ENCODE measurements at regions not wholly inside any gene's neighbourhood (a gene's known extent, or its start where the extent isn't known, plus 50 kb on each side); places are given as distances from the start of the nearest gene placed in this dataset.
A peak's percentile ranks its signal among the peaks of the same experiment; 100 is the strongest.

DNA sequence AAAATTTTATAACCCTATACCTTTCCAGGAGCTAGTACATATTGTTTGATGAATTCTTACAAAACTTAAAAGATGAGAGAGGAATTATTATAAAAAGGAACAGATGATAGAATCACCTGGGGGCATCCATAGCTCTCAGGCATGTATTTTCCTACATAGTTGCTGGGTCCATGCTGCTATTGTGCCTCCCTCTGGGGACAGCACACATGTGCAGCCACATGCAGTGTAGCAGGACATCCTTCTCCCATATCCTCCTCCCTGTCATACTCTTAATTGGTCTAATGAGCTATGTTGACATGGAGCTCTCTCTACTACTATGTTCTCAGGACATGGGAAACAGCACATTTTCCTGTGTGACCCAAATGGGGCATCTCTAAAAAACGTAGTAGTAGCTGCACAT is 898.2 kb upstream of the MAP3K7 start:
- FAIRE-seq (peak; percentile 73), DNase-seq (ENCODE audit: insufficient read length) (no peak)
- no peak for TF ChIP-seq POLR2A (IDR thresholded peaks at IDR 0.05; ENCODE audit: low read depth, low read length)
- no peak for TF ChIP-seq POLR2AphosphoS5 (IDR thresholded peaks at IDR 0.05; ENCODE audit: low read depth, low read length)
- no peak for TF ChIP-seq TAF1 (IDR thresholded peaks at IDR 0.05; ENCODE audit: borderline replicate concordance, low read depth, low read length)

DNA sequence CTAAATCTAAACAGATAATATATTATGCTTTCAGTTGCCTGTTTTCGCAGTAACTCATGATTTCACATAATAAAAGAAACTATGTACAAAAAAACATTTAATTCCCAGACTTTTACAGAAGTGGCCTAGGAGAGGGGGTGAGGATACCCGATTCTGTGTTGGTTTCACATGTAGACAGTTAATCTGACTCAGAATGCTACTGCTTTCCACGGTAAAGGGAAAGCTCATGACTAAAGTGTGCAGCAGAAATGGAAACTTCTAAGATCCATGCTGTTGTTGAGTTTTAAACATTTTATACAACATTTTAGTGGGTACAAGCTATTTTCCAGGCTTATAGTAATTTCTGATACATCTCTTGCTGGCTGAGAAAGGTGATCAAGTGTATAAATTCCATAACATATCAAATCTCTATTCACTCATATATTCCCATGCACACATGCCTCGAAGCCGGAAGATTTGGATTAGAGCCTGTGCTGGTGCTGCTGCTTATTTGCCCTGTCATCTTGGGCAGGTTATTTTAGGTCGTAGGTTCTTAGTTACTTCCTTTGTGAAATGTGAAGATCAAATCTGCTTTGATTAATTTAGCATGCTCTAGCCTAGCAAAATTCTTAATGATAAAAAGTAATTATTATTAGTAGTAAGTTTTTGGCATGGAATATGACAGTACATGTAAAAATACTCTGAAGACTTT is 896.7 kb upstream of the MAP3K7 start:
- TF ChIP-seq POLR2A (IDR thresholded peaks at IDR 0.05; ENCODE audit: low read depth, low read length) (no peak), TAF1 (IDR thresholded peaks at IDR 0.05; ENCODE audit: borderline replicate concordance, low read depth, low read length) (no peak), POLR2AphosphoS5 (IDR thresholded peaks at IDR 0.05; ENCODE audit: low read depth, low read length) (no peak)
- peak; percentile 75 for FAIRE-seq
- no peak for DNase-seq (ENCODE audit: insufficient read length)

DNA sequence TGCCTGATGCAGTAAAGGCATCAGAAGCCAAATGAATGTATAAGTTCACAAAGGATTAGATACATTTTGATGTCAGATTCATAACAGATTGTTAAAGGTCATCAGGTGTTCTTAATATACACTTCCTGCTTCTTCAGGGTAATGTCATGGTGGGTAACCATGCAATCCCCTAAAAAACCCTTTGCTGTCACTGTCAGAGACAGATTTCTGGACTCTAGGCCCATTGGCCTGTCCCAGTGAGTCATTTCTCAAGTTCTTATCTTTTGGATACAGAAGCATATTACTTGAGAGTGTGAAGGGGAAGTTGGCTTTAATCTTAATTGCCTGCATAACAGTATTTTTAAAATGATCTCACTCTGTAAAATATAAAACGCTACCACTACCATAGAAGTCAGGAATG is 895.6 kb upstream of the MAP3K7 start:
- no peak for DNase-seq (ENCODE audit: insufficient read length)
- peak; percentile 82 for FAIRE-seq
- TF ChIP-seq TAF1 (IDR thresholded peaks at IDR 0.05; ENCODE audit: borderline replicate concordance, low read depth, low read length), result no peak
- no peak for TF ChIP-seq POLR2AphosphoS5 (IDR thresholded peaks at IDR 0.05; ENCODE audit: low read depth, low read length)
- no peak for TF ChIP-seq POLR2A (IDR thresholded peaks at IDR 0.05; ENCODE audit: low read depth, low read length)

DNA sequence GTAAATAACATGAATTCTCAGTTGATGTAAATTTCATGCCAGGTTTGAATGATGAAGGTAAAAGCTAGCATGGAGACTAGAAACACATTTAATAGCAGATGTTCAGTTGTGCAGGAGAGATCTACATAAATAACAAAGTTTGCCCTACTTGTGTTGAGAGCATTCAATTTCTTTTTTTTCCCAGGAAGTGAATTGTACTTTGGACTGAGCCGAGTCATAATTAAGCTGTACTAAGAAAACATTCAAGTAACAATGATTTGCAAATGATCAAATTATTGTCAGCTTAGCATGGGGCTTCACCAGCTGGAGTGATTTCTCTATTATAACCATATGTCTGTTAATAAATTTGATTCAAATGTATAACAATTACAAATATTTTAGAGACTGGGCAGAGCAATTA is 893.5 kb upstream of the MAP3K7 start:
- FAIRE-seq, result no peak
- TF ChIP-seq POLR2AphosphoS5 (IDR thresholded peaks at IDR 0.05; ENCODE audit: low read depth, low read length) (no peak), POLR2A (IDR thresholded peaks at IDR 0.05; ENCODE audit: low read depth, low read length) (no peak), TAF1 (IDR thresholded peaks at IDR 0.05; ENCODE audit: borderline replicate concordance, low read depth, low read length) (no peak)
- DNase-seq (ENCODE audit: insufficient read length), result no peak

DNA sequence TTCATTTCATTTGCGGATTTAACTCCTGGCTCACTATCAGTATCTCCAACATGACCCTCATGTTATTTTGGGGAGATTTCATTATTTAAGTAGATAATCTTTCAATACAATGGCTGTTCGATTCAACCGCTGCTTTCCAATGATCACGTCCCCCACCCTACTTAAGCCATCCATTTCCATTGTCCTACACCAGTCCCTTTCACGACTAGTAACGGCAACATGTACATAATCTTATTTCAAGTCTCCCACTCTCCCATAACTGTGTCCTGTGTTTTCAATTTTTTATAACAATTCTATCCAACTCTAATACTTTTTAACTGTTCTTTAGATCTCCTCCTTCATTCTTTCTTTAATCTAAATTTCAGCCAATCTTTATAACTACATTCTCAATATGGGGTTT is 890.8 kb upstream of the MAP3K7 start:
- FAIRE-seq (no peak), DNase-seq (ENCODE audit: insufficient read length) (no peak)
- TF ChIP-seq POLR2AphosphoS5 (IDR thresholded peaks at IDR 0.05; ENCODE audit: low read depth, low read length), result no peak
- no peak for TF ChIP-seq TAF1 (IDR thresholded peaks at IDR 0.05; ENCODE audit: borderline replicate concordance, low read depth, low read length)
- no peak for TF ChIP-seq POLR2A (IDR thresholded peaks at IDR 0.05; ENCODE audit: low read depth, low read length)

DNA sequence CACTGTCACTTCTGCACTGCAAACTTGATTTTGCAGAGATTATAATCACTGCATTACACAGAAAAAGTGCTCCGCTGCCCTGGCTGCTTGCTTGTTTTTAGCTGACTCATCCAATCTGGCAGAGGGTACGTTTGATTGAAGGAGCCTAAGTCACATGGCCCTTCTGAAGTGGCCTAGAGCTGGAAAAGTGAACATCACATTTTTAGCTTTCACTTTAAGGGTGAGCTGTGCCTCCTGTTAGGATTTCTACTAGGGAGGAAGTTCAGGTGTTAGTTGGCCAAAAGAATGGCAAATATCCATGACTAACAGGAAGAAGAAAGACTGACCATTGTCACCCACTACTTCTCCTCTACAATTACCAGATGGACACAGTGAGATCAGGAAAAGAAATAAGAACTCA is 889.1 kb upstream of the MAP3K7 start:
- FAIRE-seq, result peak; percentile 83

DNA sequence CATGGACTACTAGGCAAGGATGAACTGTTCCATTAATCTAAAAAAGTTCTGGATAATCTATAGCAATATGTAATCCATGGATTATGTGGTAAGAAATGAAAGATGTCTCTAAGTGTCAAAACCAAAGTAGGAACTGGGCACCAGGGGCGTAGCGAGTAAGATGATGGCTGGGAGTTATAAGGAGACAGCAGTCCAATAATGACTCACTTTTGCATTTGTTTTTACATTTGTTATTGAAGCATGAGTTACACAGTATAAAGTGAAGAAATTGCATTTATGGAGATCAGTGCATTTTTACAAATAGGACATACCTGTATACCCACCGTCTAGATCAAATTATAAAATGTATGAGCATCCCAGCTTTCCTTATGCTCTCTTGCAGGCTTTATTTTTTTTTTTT is 878.5 kb upstream of the MAP3K7 start:
- no peak for FAIRE-seq
- no peak for DNase-seq (ENCODE audit: insufficient read length)
- TF ChIP-seq POLR2A (IDR thresholded peaks at IDR 0.05; ENCODE audit: low read depth, low read length) (no peak), POLR2AphosphoS5 (IDR thresholded peaks at IDR 0.05; ENCODE audit: low read depth, low read length) (no peak), TAF1 (IDR thresholded peaks at IDR 0.05; ENCODE audit: borderline replicate concordance, low read depth, low read length) (no peak)

More for the DNA sequence above, 889.1 kb upstream of the MAP3K7 start:
- no peak for TF ChIP-seq TAF1 (IDR thresholded peaks at IDR 0.05; ENCODE audit: borderline replicate concordance, low read depth, low read length)
- no peak for TF ChIP-seq POLR2AphosphoS5 (IDR thresholded peaks at IDR 0.05; ENCODE audit: low read depth, low read length)
- TF ChIP-seq POLR2A (IDR thresholded peaks at IDR 0.05; ENCODE audit: low read depth, low read length), result no peak
- no peak for DNase-seq (ENCODE audit: insufficient read length)

DNA sequence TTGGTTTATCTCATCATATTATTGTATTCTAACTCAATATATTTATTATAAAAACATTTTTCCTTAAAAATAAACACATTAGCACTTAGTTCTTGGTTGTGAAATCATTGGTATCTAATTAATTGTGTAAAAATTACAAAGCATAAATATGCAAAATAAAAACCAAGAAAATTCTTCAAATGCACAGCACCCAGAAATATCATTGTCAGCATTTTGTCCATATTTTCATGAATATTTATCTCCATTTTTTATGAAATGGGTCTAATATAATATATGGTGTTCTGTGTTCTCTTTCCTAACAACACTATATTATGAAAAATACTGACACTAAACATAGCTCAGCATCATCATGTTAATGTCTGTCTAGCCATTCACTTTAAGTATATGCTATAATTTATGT is 877.8 kb upstream of the MAP3K7 start:
- TF ChIP-seq POLR2A (IDR thresholded peaks at IDR 0.05; ENCODE audit: low read depth, low read length), result no peak
- TF ChIP-seq TAF1 (IDR thresholded peaks at IDR 0.05; ENCODE audit: borderline replicate concordance, low read depth, low read length), result no peak
- no peak for TF ChIP-seq POLR2AphosphoS5 (IDR thresholded peaks at IDR 0.05; ENCODE audit: low read depth, low read length)
- no peak for FAIRE-seq
- no peak for DNase-seq (ENCODE audit: insufficient read length)

DNA sequence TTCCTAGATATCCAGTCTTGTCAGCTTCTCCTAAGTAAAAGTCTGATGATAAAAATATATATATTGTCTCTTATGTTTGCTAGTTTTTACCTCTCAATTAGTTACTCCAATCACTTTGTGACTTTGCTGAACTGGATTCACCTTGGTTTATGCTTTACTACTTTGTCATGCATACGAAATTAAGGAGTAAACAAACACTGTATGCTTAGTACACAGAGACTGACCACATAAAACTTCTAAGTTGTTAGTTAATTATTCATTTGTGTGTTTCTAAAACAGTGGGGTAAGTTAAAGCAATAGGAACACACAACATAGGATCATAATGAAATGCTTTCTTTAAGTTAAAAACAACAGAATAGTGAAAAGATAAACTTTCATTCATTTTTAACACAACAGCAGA is 877.3 kb upstream of the MAP3K7 start:
- DNase-seq (ENCODE audit: insufficient read length) (no peak), FAIRE-seq (no peak)
- TF ChIP-seq POLR2A (IDR thresholded peaks at IDR 0.05; ENCODE audit: low read depth, low read length), result no peak
- no peak for TF ChIP-seq TAF1 (IDR thresholded peaks at IDR 0.05; ENCODE audit: borderline replicate concordance, low read depth, low read length)
- no peak for TF ChIP-seq POLR2AphosphoS5 (IDR thresholded peaks at IDR 0.05; ENCODE audit: low read depth, low read length)

DNA sequence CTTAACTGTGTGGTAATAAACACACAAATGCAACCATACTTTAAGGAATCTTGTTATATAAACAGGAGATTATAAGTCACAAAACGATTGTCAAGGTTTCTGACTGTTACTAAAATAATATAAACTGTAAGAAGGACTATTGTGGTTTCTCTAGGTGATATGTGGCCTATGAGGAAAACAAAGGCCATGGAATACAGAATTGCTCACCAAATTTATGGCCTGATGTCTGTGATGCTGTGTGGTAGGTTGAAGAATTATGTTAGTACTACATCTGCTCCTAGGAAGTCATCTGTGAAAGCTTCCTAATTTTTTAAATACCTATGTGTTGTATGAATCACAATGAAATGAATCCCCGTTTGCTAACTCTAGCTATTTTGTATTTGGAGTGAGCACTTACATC is 875.4 kb upstream of the MAP3K7 start:
- no peak for DNase-seq (ENCODE audit: insufficient read length)
- no peak for FAIRE-seq
- TF ChIP-seq POLR2A (IDR thresholded peaks at IDR 0.05; ENCODE audit: low read depth, low read length), result no peak
- no peak for TF ChIP-seq POLR2AphosphoS5 (IDR thresholded peaks at IDR 0.05; ENCODE audit: low read depth, low read length)
- TF ChIP-seq TAF1 (IDR thresholded peaks at IDR 0.05; ENCODE audit: borderline replicate concordance, low read depth, low read length), result no peak

DNA sequence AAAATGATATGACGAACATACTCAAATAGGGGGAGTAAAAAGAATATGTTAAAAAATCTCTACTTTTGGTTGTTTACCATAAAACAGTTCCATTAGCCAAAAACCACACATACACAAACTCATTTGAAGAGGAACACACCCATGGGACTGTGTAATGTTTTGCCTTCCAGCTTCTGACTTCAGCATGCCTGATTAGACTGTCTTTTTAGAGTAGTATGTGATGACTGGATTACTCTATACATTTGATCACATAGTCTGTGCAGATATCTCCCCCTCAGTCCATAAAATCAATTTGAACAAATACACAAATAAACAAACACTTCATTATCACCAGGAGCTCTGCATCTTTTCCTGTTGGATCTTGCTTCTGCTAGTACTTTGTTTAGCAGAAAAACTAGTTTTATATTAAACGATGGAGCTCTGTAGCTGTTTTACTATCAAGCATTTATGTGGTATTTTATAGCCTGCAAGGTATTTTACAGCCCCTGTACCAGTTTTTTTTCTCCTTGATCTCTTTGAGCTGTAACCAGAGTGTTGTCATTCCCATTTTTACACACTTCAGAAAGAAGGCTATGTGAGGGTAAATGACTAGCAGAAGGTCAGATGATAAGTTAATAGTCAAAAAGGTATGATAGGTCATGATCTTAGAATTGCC is 866.5 kb upstream of the MAP3K7 start:
- TF ChIP-seq POLR2A (IDR thresholded peaks at IDR 0.05; ENCODE audit: low read depth, low read length), result no peak
- no peak for TF ChIP-seq TAF1 (IDR thresholded peaks at IDR 0.05; ENCODE audit: borderline replicate concordance, low read depth, low read length)
- TF ChIP-seq POLR2AphosphoS5 (IDR thresholded peaks at IDR 0.05; ENCODE audit: low read depth, low read length), result no peak
- FAIRE-seq, result no peak
- no peak for DNase-seq (ENCODE audit: insufficient read length)

DNA sequence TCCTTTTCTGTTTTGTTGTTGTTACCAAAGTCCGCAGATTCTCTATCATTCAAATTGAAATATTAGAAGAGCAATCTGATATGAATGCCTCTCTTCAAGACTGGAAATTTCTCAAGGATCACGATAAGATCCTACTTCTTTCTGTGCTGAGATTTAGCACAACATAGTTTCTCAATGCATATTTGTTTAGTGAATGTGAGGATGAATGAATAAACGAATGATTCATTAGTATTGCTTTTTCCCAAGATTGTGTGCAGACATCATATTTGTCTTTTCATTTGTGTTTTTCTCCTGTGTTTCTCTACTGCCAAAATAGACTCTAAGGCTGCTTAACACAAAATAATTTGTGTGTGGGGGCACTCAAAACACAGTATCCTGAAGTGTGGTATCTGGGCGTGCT is 862.7 kb upstream of the MAP3K7 start:
- FAIRE-seq, result no peak
- TF ChIP-seq TAF1 (IDR thresholded peaks at IDR 0.05; ENCODE audit: borderline replicate concordance, low read depth, low read length) (no peak), POLR2A (IDR thresholded peaks at IDR 0.05; ENCODE audit: low read depth, low read length) (no peak)

More for the DNA sequence above, 862.7 kb upstream of the MAP3K7 start:
- no peak for DNase-seq (ENCODE audit: insufficient read length)
